ENCODE measurements at regions not wholly inside any gene's neighbourhood (a gene's known extent, or its start where the extent isn't known, plus 50 kb on each side); places are given as distances from the start of the nearest gene placed in this dataset.

DNA sequence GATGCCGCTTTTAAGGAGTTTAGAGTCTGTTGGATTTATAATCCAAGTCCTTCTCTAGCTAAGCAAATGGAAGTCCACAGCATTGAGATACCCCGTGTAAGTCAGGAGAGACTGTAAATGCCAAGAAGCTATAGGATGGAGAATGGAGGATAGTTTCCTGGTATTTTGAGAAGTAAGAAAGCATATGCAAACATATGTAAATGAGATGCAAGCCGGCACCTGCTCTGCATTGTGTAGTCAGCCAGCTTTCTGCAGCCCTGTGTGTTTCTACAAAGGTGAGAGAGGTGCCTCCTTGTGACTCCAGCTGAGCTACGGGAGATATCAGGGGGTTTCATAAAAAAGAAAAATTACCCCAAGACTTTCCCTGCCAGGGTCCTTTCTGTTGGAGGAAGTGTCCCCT lies 176.3 kb downstream of the RPS24 start:
- TF ChIP-seq, protein P1, sequence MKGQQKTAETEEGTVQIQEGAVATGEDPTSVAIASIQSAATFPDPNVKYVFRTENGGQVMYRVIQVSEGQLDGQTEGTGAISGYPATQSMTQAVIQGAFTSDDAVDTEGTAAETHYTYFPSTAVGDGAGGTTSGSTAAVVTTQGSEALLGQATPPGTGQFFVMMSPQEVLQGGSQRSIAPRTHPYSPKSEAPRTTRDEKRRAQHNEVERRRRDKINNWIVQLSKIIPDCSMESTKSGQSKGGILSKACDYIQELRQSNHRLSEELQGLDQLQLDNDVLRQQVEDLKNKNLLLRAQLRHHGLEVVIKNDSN (IDR thresholded peaks at IDR 0.05): no peak
- TF ChIP-seq EP300 (IDR thresholded peaks at IDR 0.05; ENCODE audit: borderline replicate concordance) (no peak), TCF12 (IDR thresholded peaks at IDR 0.05; ENCODE audit: low read depth) (no peak), RAD21 (IDR thresholded peaks at IDR 0.05; ENCODE audit: low read depth) (no peak), CEBPB (IDR thresholded peaks at IDR 0.05) (no peak), TAF1 (IDR thresholded peaks at IDR 0.05; ENCODE audit: low read depth) (no peak), EGR1 (IDR thresholded peaks at IDR 0.05) (no peak), YY1 (IDR thresholded peaks at IDR 0.05; ENCODE audit: low read depth) (no peak), REST (IDR thresholded peaks at IDR 0.05; ENCODE audit: low read depth) (no peak), ZBTB7A (IDR thresholded peaks at IDR 0.05; ENCODE audit: low read depth) (no peak), TEAD4 (IDR thresholded peaks at IDR 0.05) (no peak), FOXM1 (IDR thresholded peaks at IDR 0.05; ENCODE audit: borderline replicate concordance, low read depth) (no peak)
- TF ChIP-seq, protein P2, sequence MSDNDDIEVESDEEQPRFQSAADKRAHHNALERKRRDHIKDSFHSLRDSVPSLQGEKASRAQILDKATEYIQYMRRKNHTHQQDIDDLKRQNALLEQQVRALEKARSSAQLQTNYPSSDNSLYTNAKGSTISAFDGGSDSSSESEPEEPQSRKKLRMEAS (IDR thresholded peaks at IDR 0.05): no peak

Data from Ishikawa (cell line).